WERI-Rb-1 (cell line): ENCODE measurements at regions not wholly inside any gene's neighbourhood (a gene's known extent, or its start where the extent isn't known, plus 50 kb on each side); places are given as distances from the start of the nearest gene placed in this dataset.
"Not testable (repeated sequence)": the region's sequence is repeated elsewhere in the genome, so short reads cannot be mapped to it uniquely, and the experiment has no call there.

Experiments used
- DNase-seq: peaks from one replicate; pipeline ENCODE4 v3.0.0-alpha.2; 2020
- H3K27ac ChIP-seq: fragments of 250-450 bp; sonication (Bioruptor Pico); 2 replicates; pipeline ENCODE4 v1.5.1; 2020; ENCODE audit warnings: mild to moderate bottlenecking, moderate library complexity
- H3K27me3 ChIP-seq: fragments of 250-450 bp; sonication (Bioruptor Pico); 2 replicates; pipeline ENCODE4 v1.5.1; 2021; ENCODE audit warnings: mild to moderate bottlenecking, low read depth, moderate library complexity; ENCODE audit not compliant: insufficient read depth, severe bottlenecking
- H3K36me3 ChIP-seq: fragments of 250-450 bp; sonication (Bioruptor Pico); 2 replicates; pipeline ENCODE4 v1.5.1; 2020; ENCODE audit warnings: mild to moderate bottlenecking, moderate library complexity
- H3K4me3 ChIP-seq: 2 replicates; pipeline ENCODE4 v1.5.1; 2011; ENCODE audit warnings: low read depth, mild to moderate bottlenecking, control low read depth, low read length
- H3K9me3 ChIP-seq: fragments of 250-450 bp; sonication (Bioruptor Pico); 2 replicates; pipeline ENCODE4 v1.5.1; 2021; ENCODE audit warnings: mild to moderate bottlenecking, moderate library complexity; ENCODE audit not compliant: severe bottlenecking
- CTCF ChIP-seq: IDR thresholded peaks from 2 replicates; pipeline ENCODE4 v1.5.1; 2011; ENCODE audit warnings: low read depth, mild to moderate bottlenecking, control low read depth, inconsistent platforms, low read length

- DNase-seq, result no peak
- no peak for TF ChIP-seq CTCF
- Histone ChIP-seq H3K27me3 (no peaks in the 10 kb centered on the region), H3K4me3 (no peak overlapping the region), H3K9me3 (no peaks in the 10 kb centered on the region), H3K36me3 (no peaks in the 10 kb centered on the region), H3K27ac (no peak overlapping the region)
Observed at GRCh38 chr14:45658226-45658916, 405.4 kb upstream of the MIS18BP1 start.

DNA sequence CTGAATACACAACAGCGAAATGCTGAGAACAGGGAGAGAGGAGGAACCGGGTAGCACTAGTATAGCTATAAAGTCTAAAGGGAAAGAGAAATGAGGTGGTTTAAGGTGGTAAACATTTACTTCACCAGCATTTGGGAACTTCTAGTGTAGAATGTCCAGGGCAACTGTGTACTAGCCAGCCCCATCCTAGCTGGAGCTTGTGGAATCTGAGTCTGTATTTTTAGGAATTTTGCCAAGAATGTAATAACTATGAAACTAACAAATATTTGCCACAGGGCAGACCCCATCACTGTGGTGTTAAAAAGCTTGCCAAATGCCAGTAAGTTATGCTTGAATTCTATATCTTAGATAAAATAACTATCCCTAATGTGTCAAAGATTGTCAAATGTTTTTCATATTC, 398.9 kb upstream of the MIS18BP1 start:
- DNase-seq, result no peak
- H3K36me3 ChIP-seq, result no peaks in the 10 kb centered on the region
- TF ChIP-seq CTCF, result no peak

GRCh38 chr14:45650754-45651153, 397.8 kb upstream of the MIS18BP1 start:
- no peak overlapping the region for H3K27ac ChIP-seq
- no peak for DNase-seq
- no peak overlapping the region for H3K4me3 ChIP-seq
- no peaks in the 10 kb centered on the region for H3K9me3 ChIP-seq
- no peaks in the 10 kb centered on the region for H3K36me3 ChIP-seq
- no peak for TF ChIP-seq CTCF
- H3K27me3 ChIP-seq, result no peaks in the 10 kb centered on the region

More for the DNA sequence above, 398.9 kb upstream of the MIS18BP1 start:
- no peak overlapping the region for H3K4me3 ChIP-seq
- no peaks in the 10 kb centered on the region for H3K9me3 ChIP-seq
- H3K27ac ChIP-seq, result no peak overlapping the region
- no peaks in the 10 kb centered on the region for H3K27me3 ChIP-seq

GRCh38 chr14:45649051-45649450, 396.0 kb upstream of the MIS18BP1 start:
- no peaks in the 10 kb centered on the region for H3K9me3 ChIP-seq
- DNase-seq, result no peak
- TF ChIP-seq CTCF, result no peak
- H3K27ac ChIP-seq, result no peak overlapping the region
- no peak overlapping the region for H3K4me3 ChIP-seq
- H3K36me3 ChIP-seq, result no peaks in the 10 kb centered on the region
- H3K27me3 ChIP-seq, result no peaks in the 10 kb centered on the region

GRCh38 chr14:45641541-45641940, 388.5 kb upstream of the MIS18BP1 start:
- Histone ChIP-seq H3K27ac (no peak overlapping the region), H3K9me3 (no peaks in the 10 kb centered on the region), H3K36me3 (no peaks in the 10 kb centered on the region), H3K4me3 (no peak overlapping the region), H3K27me3 (no peaks in the 10 kb centered on the region)
- no peak for TF ChIP-seq CTCF
- DNase-seq, result no peak

DNA sequence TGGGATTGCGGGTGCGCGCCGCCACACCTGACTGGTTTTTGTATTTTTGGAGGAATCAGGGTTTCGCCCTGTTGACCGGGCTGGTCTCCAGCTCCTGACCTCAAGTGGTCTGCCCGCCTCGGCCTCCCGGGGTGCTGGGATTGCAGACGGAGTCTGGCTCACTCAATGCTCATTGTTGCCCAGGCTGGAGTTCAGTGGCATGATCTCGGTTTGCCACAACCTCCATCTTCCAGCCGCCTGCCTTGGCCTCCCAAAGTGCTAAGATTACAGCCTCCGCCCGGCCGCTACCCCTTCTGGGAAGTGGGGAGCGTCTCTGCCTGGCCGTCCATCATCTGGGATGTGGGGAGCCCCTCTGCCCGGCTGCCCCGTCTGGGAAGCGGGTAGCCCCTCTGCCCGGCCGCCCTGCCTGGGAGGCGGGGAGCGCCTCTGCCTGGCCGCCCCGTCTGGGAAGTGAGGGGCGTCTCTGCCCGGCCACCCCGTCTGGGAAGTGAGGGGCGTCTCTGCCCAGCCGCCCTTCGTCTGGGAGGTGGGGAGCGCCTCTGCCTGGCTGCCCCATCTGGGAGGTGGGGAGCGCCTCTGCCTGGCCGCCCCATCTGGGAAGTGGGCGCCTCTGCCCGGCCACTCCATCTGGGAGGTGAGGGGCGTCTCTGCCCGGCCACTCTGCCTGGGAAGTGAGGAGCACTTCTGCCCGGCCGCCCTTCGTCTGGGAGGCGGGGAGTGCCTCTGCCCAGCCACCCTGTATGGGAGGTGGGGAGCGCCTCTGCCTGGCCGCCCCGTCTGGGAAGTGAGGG, 381.8 kb upstream of the MIS18BP1 start:
- not testable (repeated sequence) for H3K36me3 ChIP-seq, H3K27me3 ChIP-seq, H3K4me3 ChIP-seq

More for the DNA sequence above, 381.8 kb upstream of the MIS18BP1 start:
- H3K27ac ChIP-seq, H3K9me3 ChIP-seq, DNase-seq: not testable (repeated sequence)
